ENCODE measurements at regions not wholly inside any gene's neighbourhood (a gene's known extent, or its start where the extent isn't known, plus 50 kb on each side); places are given as distances from the start of the nearest gene placed in this dataset.

- no peak for DNase-seq
Measured at GRCh38 chr4:133719098-133719497, 482.5 kb downstream of the PABPC4L start.

GRCh38 chr4:133714211-133714610 lies 487.4 kb downstream of the PABPC4L start:
- DNase-seq = no peak

- no peak for DNase-seq
Measured at GRCh38 chr4:133713340-133713739, 488.2 kb downstream of the PABPC4L start.

- no peak for DNase-seq
Measured at GRCh38 chr4:133711817-133712216, 489.8 kb downstream of the PABPC4L start.

- DNase-seq = no peak
Measured at GRCh38 chr4:133694416-133694815, 507.2 kb downstream of the PABPC4L start.

GRCh38 chr4:133683967-133684366 lies 517.6 kb downstream of the PABPC4L start:
- DNase-seq = no peak

GRCh38 chr4:133668061-133668851 lies 519.2 kb downstream of the PCDH10 start:
- DNase-seq = no peak

GRCh38 chr4:133647206-133647605 lies 498.1 kb downstream of the PCDH10 start:
- no peak for DNase-seq

GRCh38 chr4:133641191-133641590 lies 492.1 kb downstream of the PCDH10 start:
- DNase-seq = no peak

- DNase-seq = no peak
Measured at GRCh38 chr4:133638751-133639150, 489.7 kb downstream of the PCDH10 start.

- DNase-seq = no peak
Measured at GRCh38 chr4:133637161-133637560, 488.1 kb downstream of the PCDH10 start.

GRCh38 chr4:133624744-133625143 lies 475.6 kb downstream of the PCDH10 start:
- no peak for DNase-seq

GRCh38 chr4:133623847-133624246 lies 474.8 kb downstream of the PCDH10 start:
- no peak for DNase-seq

- DNase-seq = no peak
Measured at GRCh38 chr4:133621628-133622027, 472.5 kb downstream of the PCDH10 start.

- no peak for DNase-seq
Measured at GRCh38 chr4:133620555-133620954, 471.5 kb downstream of the PCDH10 start.

- DNase-seq = no peak
Measured at GRCh38 chr4:133618963-133619362, 469.9 kb downstream of the PCDH10 start.

- no peak for DNase-seq
Measured at GRCh38 chr4:133600008-133600407, 450.9 kb downstream of the PCDH10 start.

GRCh38 chr4:133598779-133599178 lies 449.7 kb downstream of the PCDH10 start:
- no peak for DNase-seq

- DNase-seq = no peak
Measured at GRCh38 chr4:133597251-133597650, 448.2 kb downstream of the PCDH10 start.

- no peak for DNase-seq
Measured at GRCh38 chr4:133596459-133596858, 447.4 kb downstream of the PCDH10 start.

GRCh38 chr4:133594390-133595207 lies 445.5 kb downstream of the PCDH10 start:
- DNase-seq = no peak

- DNase-seq = no peak
Measured at GRCh38 chr4:133593764-133594163, 444.7 kb downstream of the PCDH10 start.

- no peak for DNase-seq
Measured at GRCh38 chr4:133592591-133592990, 443.5 kb downstream of the PCDH10 start.

- no peak for DNase-seq
Measured at GRCh38 chr4:133592106-133592505, 443.0 kb downstream of the PCDH10 start.
